ENCODE measurements at regions not wholly inside any gene's neighbourhood (a gene's known extent, or its start where the extent isn't known, plus 50 kb on each side); places are given as distances from the start of the nearest gene placed in this dataset.

GRCh38 chr7:124387056-124387455 is 354.2 kb upstream of the TMEM229A start:
- Histone ChIP-seq H3K27me3 (ENCODE audit: insufficient read depth) (no peaks in the 10 kb centered on the region), H3K4me3 (no peak overlapping the region), H2AFZ (no peak overlapping the region), H4K20me1 (replicated peaks; ENCODE audit: insufficient read depth) (no peaks in the 10 kb centered on the region), H3F3A (replicated peaks; ENCODE audit: low read depth) (no peaks in the 10 kb centered on the region), H3K27ac (ENCODE audit: low read depth) (no peak overlapping the region), H3K9me2 (ENCODE audit: insufficient read depth) (no peaks in the 10 kb centered on the region), H3K36me3 (ENCODE audit: insufficient read depth) (no peaks in the 10 kb centered on the region), H3K4me2 (no peak overlapping the region), H3K79me2 (replicated peaks; ENCODE audit: insufficient read depth) (no peaks in the 10 kb centered on the region), H3K4me1 (ENCODE audit: insufficient read depth) (no peaks in the 10 kb centered on the region)
- Mint-ChIP-seq H3K27me3 (ENCODE audit: insufficient read depth, low read depth, poor library complexity) (no peaks in the 10 kb centered on the region), H3K9me3 (no peaks in the 10 kb centered on the region), H3K36me3 (ENCODE audit: low read depth) (no peaks in the 10 kb centered on the region), H3K4me3 (no peak overlapping the region), H3K4me1 (no peaks in the 10 kb centered on the region), H3K27ac (no peak overlapping the region)
- ATAC-seq (no peak), DNase-seq (ENCODE audit: low spot score) (no peak)
- TF ChIP-seq, protein P1, sequence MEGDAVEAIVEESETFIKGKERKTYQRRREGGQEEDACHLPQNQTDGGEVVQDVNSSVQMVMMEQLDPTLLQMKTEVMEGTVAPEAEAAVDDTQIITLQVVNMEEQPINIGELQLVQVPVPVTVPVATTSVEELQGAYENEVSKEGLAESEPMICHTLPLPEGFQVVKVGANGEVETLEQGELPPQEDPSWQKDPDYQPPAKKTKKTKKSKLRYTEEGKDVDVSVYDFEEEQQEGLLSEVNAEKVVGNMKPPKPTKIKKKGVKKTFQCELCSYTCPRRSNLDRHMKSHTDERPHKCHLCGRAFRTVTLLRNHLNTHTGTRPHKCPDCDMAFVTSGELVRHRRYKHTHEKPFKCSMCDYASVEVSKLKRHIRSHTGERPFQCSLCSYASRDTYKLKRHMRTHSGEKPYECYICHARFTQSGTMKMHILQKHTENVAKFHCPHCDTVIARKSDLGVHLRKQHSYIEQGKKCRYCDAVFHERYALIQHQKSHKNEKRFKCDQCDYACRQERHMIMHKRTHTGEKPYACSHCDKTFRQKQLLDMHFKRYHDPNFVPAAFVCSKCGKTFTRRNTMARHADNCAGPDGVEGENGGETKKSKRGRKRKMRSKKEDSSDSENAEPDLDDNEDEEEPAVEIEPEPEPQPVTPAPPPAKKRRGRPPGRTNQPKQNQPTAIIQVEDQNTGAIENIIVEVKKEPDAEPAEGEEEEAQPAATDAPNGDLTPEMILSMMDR (conservative IDR thresholded peaks at IDR 0.05; ENCODE audit: low read depth in 2 of 2), result no peak
- no peak for TF ChIP-seq STAT1 (IDR thresholded peaks at IDR 0.05; ENCODE audit: unreplicated experiment)
- TF ChIP-seq ZNF114 (CRISPR knock-in tag; IDR thresholded peaks at IDR 0.05), result no peak
- TF ChIP-seq POLR2AphosphoS5 (IDR thresholded peaks at IDR 0.05; ENCODE audit: low read depth), result no peak
- no peak for TF ChIP-seq REST (IDR thresholded peaks at IDR 0.05; ENCODE audit: unreplicated experiment)
- no peak for TF ChIP-seq EZH2phosphoT487 (IDR thresholded peaks at IDR 0.05; ENCODE audit: unreplicated experiment)

GRCh38 chr7:124379296-124379695 is 346.4 kb upstream of the TMEM229A start:
- Mint-ChIP-seq H3K4me1 (peaks cover 4% of the 10 kb centered on the region; the same call in 2 of the 3 replicates), H3K9me3 (no peaks in the 10 kb centered on the region), H3K27ac (no peak overlapping the region), H3K27me3 (ENCODE audit: insufficient read depth, low read depth, poor library complexity) (peaks cover 2% of the 10 kb centered on the region), H3K4me3 (no peak overlapping the region), H3K36me3 (ENCODE audit: low read depth) (no peaks in the 10 kb centered on the region)
- ATAC-seq (no peak), DNase-seq (ENCODE audit: low spot score) (no peak)
- Histone ChIP-seq H3K27me3 (ENCODE audit: insufficient read depth) (no peaks in the 10 kb centered on the region), H3K4me3 (no peak overlapping the region), H3K4me2 (no peak overlapping the region), H3K79me2 (replicated peaks; ENCODE audit: insufficient read depth) (no peaks in the 10 kb centered on the region), H3K27ac (ENCODE audit: low read depth) (no peak overlapping the region), H3F3A (replicated peaks; ENCODE audit: low read depth) (no peaks in the 10 kb centered on the region), H4K20me1 (replicated peaks; ENCODE audit: insufficient read depth) (no peaks in the 10 kb centered on the region), H3K9me2 (ENCODE audit: insufficient read depth) (no peaks in the 10 kb centered on the region), H3K36me3 (ENCODE audit: insufficient read depth) (no peaks in the 10 kb centered on the region), H3K4me1 (ENCODE audit: insufficient read depth) (no peaks in the 10 kb centered on the region), H2AFZ (no peak overlapping the region)
- TF ChIP-seq STAT1 (IDR thresholded peaks at IDR 0.05; ENCODE audit: unreplicated experiment), result no peak
- no peak for TF ChIP-seq ZNF331 (CRISPR knock-in tag; IDR thresholded peaks at IDR 0.05; ENCODE audit: low read depth)
- TF ChIP-seq, protein P2, sequence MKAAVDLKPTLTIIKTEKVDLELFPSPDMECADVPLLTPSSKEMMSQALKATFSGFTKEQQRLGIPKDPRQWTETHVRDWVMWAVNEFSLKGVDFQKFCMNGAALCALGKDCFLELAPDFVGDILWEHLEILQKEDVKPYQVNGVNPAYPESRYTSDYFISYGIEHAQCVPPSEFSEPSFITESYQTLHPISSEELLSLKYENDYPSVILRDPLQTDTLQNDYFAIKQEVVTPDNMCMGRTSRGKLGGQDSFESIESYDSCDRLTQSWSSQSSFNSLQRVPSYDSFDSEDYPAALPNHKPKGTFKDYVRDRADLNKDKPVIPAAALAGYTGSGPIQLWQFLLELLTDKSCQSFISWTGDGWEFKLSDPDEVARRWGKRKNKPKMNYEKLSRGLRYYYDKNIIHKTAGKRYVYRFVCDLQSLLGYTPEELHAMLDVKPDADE (IDR thresholded peaks at IDR 0.05), result no peak
- TF ChIP-seq EZH2 (IDR thresholded peaks at IDR 0.05; ENCODE audit: low read depth, unreplicated experiment), result no peak
- TF ChIP-seq ZNF114 (CRISPR knock-in tag; IDR thresholded peaks at IDR 0.05), result no peak

All from GM23338 (cell line).